HepG2 (cell line): ENCODE measurements at regions not wholly inside any gene's neighbourhood (a gene's known extent, or its start where the extent isn't known, plus 50 kb on each side); places are given as distances from the start of the nearest gene placed in this dataset.

Source experiments
- ATAC-seq: fragments of 200-7000 bp; cut with Tn5 transposase; 3 replicates; pipeline ENCODE4 v1.9.1; 2020; ENCODE audit warnings: mild to moderate bottlenecking, moderate library complexity
- BruUV-seq: library from RNA; stranded (reverse); fragments of 400-500 nt; replicated peaks from 2 replicates; lab custom pipeline; 2021; lab: Mats Ljungman, UMichigan
- CTCF ChIA-PET: fragments of 300-600 bp; formaldehyde crosslinking; extraction: SDS; loops from one replicate; lab custom pipeline; 2021; ENCODE audit warnings: low total read pairs, inconsistent platforms, low intra/inter-chr PET ratio; lab: Yijun Ruan, JAX
- POLR2A ChIA-PET: fragments of 350-600 bp; sonication (Branson Sonifier 250); formaldehyde crosslinking; loops from one replicate; lab custom pipeline; 2020; ENCODE audit warnings: antibody characterized with exemption, inconsistent platforms; lab: Yijun Ruan, JAX
- DNase-seq: peaks from one replicate; pipeline ENCODE4 v3.0.0-alpha.2; 2015; ENCODE audit warnings: low spot score
- FAIRE-seq: peaks from 3 replicates; lab custom pipeline; 2011; peaks lifted over from hg19 to GRCh38; lab: Jason Lieb, UNC
- H2AFZ ChIP-seq: one replicate; pipeline ENCODE4 v1.6.1; 2011; ENCODE audit warnings: low read length, inconsistent platforms
- H3K27ac ChIP-seq: fragments of 300-600 bp; 3 replicates; pipeline ENCODE4 v1.8.0; 2011; ENCODE audit warnings: mixed run types, mild to moderate bottlenecking, mixed read lengths, low read length, inconsistent platforms; ENCODE audit not compliant: insufficient read depth; ENCODE audit errors: extremely low read length
- H3K27me3 ChIP-seq, 2 experiments: fragments of 200-600 bp in 1 of 2; 2 replicates in 1 of 2; 3 replicates in 1 of 2; pipeline versions ENCODE4 v1.6.0 to v1.8.0; 2011; ENCODE audit warnings: low read length in 2 of 2, mild to moderate bottlenecking in 2 of 2, moderate library complexity in 2 of 2, inconsistent platforms in 1 of 2; ENCODE audit not compliant: insufficient read depth in 2 of 2, control insufficient read depth in 1 of 2
- H3K36me3 ChIP-seq, 2 experiments: fragments of 200-600 bp in 1 of 2; replicated peaks in 1 of 2; 2 replicates in 1 of 2; 3 replicates in 1 of 2; pipeline versions ENCODE4 v1.5.1 to v1.8.0; 2011; ENCODE audit warnings: low read length in 2 of 2, inconsistent platforms in 1 of 2; ENCODE audit not compliant: insufficient read depth in 2 of 2, control insufficient read depth in 1 of 2
- H3K4me1 ChIP-seq: 2 replicates; pipeline ENCODE4 v1.5.1; 2012; ENCODE audit warnings: low read length, inconsistent platforms; ENCODE audit not compliant: insufficient read depth
- H3K4me2 ChIP-seq: 2 replicates; pipeline ENCODE4 v1.6.0; 2011; ENCODE audit warnings: low read depth, low read length, inconsistent platforms
- H3K4me3 ChIP-seq, 3 experiments: fragments of 200-600 bp in 1 of 3; sonication (generic), shearing (Covaris generic) in 1 of 3; replicated peaks in 1 of 3; 2 replicates each; pipeline ENCODE4 v1.5.1; 2011 to 2016; ENCODE audit warnings: low read length in 3 of 3, inconsistent platforms in 2 of 3, low read depth in 2 of 3, mild to moderate bottlenecking in 2 of 3, control low read depth in 1 of 3, mixed read lengths in 1 of 3; ENCODE audit not compliant: insufficient read depth in 1 of 3
- H3K79me2 ChIP-seq: one replicate; pipeline ENCODE4 v1.6.1; 2011; ENCODE audit warnings: low read length, inconsistent platforms; ENCODE audit not compliant: insufficient read depth
- H3K9ac ChIP-seq: 2 replicates; pipeline ENCODE4 v1.6.0; 2011; ENCODE audit warnings: mild to moderate bottlenecking, low read depth, low read length, inconsistent platforms; ENCODE audit not compliant: insufficient read depth
- H3K9me3 ChIP-seq: 2 replicates; pipeline ENCODE4 v1.5.1; 2012; ENCODE audit warnings: mild to moderate bottlenecking, low read length
- H4K20me1 ChIP-seq: 2 replicates; pipeline ENCODE4 v1.6.0; 2011; ENCODE audit warnings: inconsistent platforms, mild to moderate bottlenecking, low read length, moderate library complexity; ENCODE audit not compliant: insufficient read depth
- GPBP1L1 ChIP-seq: sonication (generic); formaldehyde crosslinking; IDR thresholded peaks from 2 replicates; pipeline ENCODE4 v1.5.0; 2020; ENCODE audit warnings: mild to moderate bottlenecking, missing genetic modification reagents
- MAFF ChIP-seq: IDR thresholded peaks from 2 replicates; pipeline ENCODE4 v1.6.1; 2011; ENCODE audit warnings: low read depth, low read length, improper control_type of control experiment
- PAX8 ChIP-seq: sonication (generic); formaldehyde crosslinking; IDR thresholded peaks from 2 replicates; pipeline ENCODE4 v1.8.0; 2022; ENCODE audit warnings: mild to moderate bottlenecking, missing genetic modification reagents, borderline replicate concordance
- RFX5 ChIP-seq: IDR thresholded peaks from 2 replicates; pipeline ENCODE4 v1.6.1; 2011; ENCODE audit warnings: low read depth, low read length, improper control_type of control experiment
- SALL1 ChIP-seq: sonication (generic); formaldehyde crosslinking; IDR thresholded peaks from 2 replicates; pipeline ENCODE4 v1.8.0; 2022; ENCODE audit warnings: mild to moderate bottlenecking, missing genetic modification reagents
- ZBTB20 ChIP-seq: sonication (generic); formaldehyde crosslinking; IDR thresholded peaks from 2 replicates; pipeline ENCODE4 v1.8.1; 2023; ENCODE audit warnings: missing genetic modification reagents, low read depth, mild to moderate bottlenecking, borderline replicate concordance
- ZNF10 ChIP-seq: sonication (generic); formaldehyde crosslinking; IDR thresholded peaks from 2 replicates; pipeline ENCODE4 v1.4.0; 2020; ENCODE audit warnings: mild to moderate bottlenecking, low read depth, missing genetic modification reagents, borderline replicate concordance
- ZNF101 ChIP-seq: sonication (generic); formaldehyde crosslinking; IDR thresholded peaks from 2 replicates; pipeline ENCODE4 v1.4.0; 2020; ENCODE audit warnings: mild to moderate bottlenecking, low read depth, missing genetic modification reagents, borderline replicate concordance
- ZNF225 ChIP-seq: sonication (generic); formaldehyde crosslinking; IDR thresholded peaks from 2 replicates; pipeline ENCODE4 v1.4.0; 2020; ENCODE audit warnings: mild to moderate bottlenecking, missing genetic modification reagents
- ZNF451 ChIP-seq: sonication (generic); formaldehyde crosslinking; IDR thresholded peaks from 2 replicates; pipeline ENCODE4 v1.5.0; 2020; ENCODE audit warnings: mild to moderate bottlenecking, missing genetic modification reagents
- ZNF577 ChIP-seq: sonication (generic); formaldehyde crosslinking; IDR thresholded peaks from 2 replicates; pipeline ENCODE4 v1.4.0; 2020; ENCODE audit warnings: mild to moderate bottlenecking, low read depth, missing genetic modification reagents, borderline replicate concordance
- ZNF614 ChIP-seq: IDR thresholded peaks from 2 replicates; pipeline ENCODE4 v1.6.1; 2018; ENCODE audit warnings: missing biosample characterization, missing genetic modification reagents, inconsistent platforms, borderline replicate concordance
- ZSCAN30 ChIP-seq: sonication (generic); formaldehyde crosslinking; IDR thresholded peaks from 2 replicates; pipeline ENCODE4 v1.5.0; 2020; ENCODE audit warnings: mild to moderate bottlenecking, missing genetic modification reagents
- WGBS: methylation state at CpG from one replicate; pipeline ENCODE4 v1.1.6; 2017; ENCODE audit warnings: low lambda C conversion rate; 5-methylcytosine and 5-hydroxymethylcytosine counted together
- in situ Hi-C: cut with HindIII; loops from 2 replicates; pipeline ENCODE4 v1.10.0; 2017; ENCODE audit warnings: low pct_unique_long_range_greater_than_20kb; ENCODE audit not compliant: extremely low pct_ligation_motif_present
- intact Hi-C: fragments of 100-400 bp; cut with micrococcal nuclease; formaldehyde crosslinking; loops from one replicate; pipeline ENCODE4 v1.10.0; 2022; ENCODE audit not compliant: unreplicated experiment
- TF ChIP-seq, protein P1 (sequence below): sonication (generic); formaldehyde crosslinking; IDR thresholded peaks from 2 replicates; pipeline ENCODE4 v1.4.0; 2020; ENCODE audit warnings: missing genetic modification reagents

DNA sequence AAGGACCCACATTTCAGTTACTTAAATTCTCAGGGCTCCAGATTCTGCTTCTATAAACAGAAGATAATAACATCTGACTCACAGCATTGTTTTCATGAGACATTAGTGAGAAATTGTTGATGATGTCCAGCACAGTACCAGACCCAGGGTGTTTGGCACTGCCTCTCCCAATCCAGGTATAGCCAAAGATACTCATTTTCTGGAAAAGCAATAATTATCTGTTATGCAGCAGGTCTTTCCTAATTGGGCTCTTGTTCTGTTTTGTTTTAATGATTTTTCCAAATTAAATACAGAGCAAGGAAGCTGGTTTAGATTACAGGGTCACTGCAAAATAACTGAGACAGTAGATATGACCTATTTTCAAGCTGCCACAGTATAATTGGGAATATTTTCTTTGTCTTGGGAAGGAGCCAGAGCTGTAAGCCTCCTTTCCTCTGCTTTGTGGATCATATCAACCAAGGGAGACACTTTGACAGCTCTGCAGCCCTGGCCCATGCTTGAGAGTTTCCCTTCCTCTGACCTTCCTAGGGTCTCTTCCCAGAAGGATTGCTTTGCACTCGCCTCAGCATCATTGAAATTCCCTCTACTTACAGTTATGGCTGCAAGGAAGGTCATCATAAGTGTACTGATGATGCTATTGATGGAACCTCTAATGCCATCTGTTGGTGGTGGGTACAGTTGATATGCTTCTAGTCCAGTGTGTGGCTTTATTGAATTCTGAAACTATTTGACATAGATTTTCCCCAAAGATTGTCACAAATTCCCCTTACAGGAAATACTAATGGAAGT, 522.4 kb upstream of the ADAMTS9 start:
- CTCF ChIA-PET: no interaction called here
- Histone ChIP-seq H3K79me2 (no peaks in the 10 kb centered on the region), H3K4me1 (no peaks in the 10 kb centered on the region), H3K27me3 (no peaks in the 10 kb centered on the region), H3K4me3 (no peak overlapping the region), H3K9me3 (no peaks in the 10 kb centered on the region), H3K27ac (no peak overlapping the region), H3K36me3 (no peaks in the 10 kb centered on the region), H4K20me1 (no peaks in the 10 kb centered on the region), H3K9ac (no peak overlapping the region), H2AFZ (no peak overlapping the region), H3K4me2 (no peak overlapping the region)
- BruUV-seq: no TSS peak
- POLR2A ChIA-PET: no interaction called here
- in situ Hi-C loops (no loop called here), intact Hi-C loops (no loop called here)
- FAIRE-seq (no peak), DNase-seq (no peak), ATAC-seq (no peak)
- no peak for TF ChIP-seq ZNF614 (CRISPR knock-in tag)
- no peak for TF ChIP-seq ZNF10
- no peak for TF ChIP-seq PAX8 (CRISPR knock-in tag)
- TF ChIP-seq ZNF577 (CRISPR knock-in tag): no peak
- no peak for TF ChIP-seq SALL1 (CRISPR knock-in tag)
- TF ChIP-seq ZBTB20 (CRISPR knock-in tag): no peak
- no peak for TF ChIP-seq ZNF101 (CRISPR knock-in tag)
- TF ChIP-seq, protein P1, sequence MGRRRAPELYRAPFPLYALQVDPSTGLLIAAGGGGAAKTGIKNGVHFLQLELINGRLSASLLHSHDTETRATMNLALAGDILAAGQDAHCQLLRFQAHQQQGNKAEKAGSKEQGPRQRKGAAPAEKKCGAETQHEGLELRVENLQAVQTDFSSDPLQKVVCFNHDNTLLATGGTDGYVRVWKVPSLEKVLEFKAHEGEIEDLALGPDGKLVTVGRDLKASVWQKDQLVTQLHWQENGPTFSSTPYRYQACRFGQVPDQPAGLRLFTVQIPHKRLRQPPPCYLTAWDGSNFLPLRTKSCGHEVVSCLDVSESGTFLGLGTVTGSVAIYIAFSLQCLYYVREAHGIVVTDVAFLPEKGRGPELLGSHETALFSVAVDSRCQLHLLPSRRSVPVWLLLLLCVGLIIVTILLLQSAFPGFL: no peak
- no peak for TF ChIP-seq ZSCAN30 (CRISPR knock-in tag)
- no peak for TF ChIP-seq ZNF451
- no peak for TF ChIP-seq GPBP1L1 (CRISPR knock-in tag)
- no peak for TF ChIP-seq RFX5
- no peak for TF ChIP-seq ZNF225 (CRISPR knock-in tag)
- TF ChIP-seq MAFF: no peak
- WGBS: 9% methylated on average over 1 of the region's 1 CpG
